DMS53 treated with DMSO at 0.1 percent for 48 hours (cell line): ENCODE measurements at regions not wholly inside any gene's neighbourhood (a gene's known extent, or its start where the extent isn't known, plus 50 kb on each side); places are given as distances from the start of the nearest gene placed in this dataset.

Experiments
- DNase-seq: peaks from one replicate; lab custom pipeline; 2025; ENCODE audit not compliant: unreplicated experiment; lab: John Stamatoyannopoulos, UW

DNA sequence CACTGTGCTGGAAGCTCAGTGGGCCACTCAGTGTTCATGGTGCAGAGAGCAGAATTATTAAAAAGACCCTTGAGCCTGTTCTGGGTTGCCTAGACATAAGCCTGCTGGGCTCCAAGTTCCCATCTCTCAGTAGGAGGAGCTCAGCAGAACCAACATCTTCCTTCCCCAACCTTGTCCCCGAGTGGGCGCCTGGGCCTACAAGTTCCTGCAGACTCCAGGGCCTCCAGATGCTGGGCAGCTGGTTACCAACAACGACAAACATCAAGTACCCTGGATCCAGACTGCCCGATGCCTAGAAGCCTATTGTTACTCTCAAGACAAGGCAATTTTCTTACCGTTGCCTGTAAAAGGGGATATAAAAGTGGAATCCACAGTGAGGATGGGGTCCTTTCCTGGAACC, 214.2 kb downstream of the HAUS1 start:
- DNase-seq: no peak

DNA sequence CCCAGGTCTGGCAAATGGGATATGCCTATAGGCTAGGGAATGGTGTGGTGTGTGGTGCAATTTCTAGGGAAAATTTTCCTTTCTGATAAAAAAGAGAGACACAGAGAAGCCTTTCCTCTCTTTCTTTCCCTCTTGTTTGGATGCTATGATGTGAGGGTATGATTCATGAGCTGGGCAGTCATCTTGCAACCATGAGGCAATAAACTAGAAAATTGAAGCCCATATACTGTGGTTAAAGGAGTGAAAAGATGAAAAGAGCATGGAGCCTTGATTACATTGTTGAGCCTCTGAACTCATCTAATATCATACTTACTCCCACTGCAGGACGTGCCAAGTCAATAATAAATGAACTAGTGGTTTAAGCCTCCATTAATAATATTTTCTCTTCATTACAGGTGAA, 215.6 kb downstream of the HAUS1 start:
- DNase-seq: no peak

DNA sequence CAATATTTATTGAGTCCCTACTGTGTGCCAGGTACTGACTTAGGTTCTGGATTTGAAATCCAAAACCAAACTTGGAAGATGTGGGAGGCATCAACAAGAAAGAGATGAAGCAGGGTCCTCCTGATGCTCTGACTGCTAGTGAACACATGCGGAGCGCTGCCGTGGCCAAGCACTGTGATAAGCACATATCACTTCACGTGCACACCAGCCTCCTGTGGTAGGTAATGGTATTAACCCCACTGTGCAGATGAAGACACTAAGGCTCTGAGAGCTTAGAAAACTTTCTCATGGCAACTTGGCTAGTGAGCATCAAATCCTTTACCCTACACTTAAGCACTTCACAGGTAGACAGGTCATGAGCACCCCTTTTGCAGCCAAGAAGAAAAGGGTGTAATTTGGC, 216.1 kb downstream of the HAUS1 start:
- DNase-seq: no peak

- DNase-seq: no peak
Measured at GRCh38 chr18:46320928-46321711, 216.9 kb downstream of the HAUS1 start.

- no peak for DNase-seq
Measured at GRCh38 chr18:46321955-46322354, 217.8 kb downstream of the HAUS1 start.

DNA sequence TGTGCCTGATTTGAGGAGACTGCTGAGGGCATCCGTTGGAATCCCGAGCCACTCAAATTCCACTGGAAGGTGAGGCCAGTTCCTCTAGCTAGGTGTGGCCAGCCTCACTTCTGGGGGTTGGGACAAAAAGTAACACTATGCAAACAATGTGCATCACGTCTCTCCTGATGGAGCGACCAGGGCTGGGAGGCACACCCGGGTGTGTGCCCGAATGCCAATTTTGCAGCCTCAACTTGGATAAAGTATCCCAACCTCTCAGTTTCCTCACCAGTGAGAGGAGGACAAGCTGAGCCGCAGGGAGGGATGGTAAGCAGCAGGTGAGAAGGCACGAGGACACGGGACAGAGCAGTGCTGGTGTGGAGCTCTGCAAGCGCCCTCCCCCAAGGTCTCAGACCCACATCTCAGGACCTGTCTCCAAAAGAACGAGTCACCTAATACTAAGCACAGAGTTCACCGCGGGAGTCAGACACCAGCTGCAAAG, 218.3 kb downstream of the HAUS1 start:
- DNase-seq: no peak

DNA sequence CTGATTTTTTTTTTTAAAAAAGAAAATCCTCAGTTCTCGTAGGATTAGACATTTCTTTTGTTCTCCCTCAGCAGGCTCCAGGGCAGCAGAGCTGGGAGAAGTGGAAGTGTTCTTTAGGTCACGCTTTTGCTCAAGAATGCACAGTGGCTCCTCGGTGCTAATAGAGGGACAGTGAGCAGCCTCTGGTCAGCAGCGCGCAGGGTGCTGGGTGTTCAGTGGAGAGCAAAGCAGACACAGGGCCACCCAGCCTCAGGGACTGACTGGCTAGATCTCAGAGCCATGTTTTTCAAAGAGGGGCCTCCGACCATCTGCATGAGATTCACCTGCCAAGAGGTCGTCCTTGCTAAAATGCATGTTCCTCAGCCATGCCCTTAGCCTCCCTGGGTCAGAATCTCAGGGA, 218.8 kb downstream of the HAUS1 start:
- no peak for DNase-seq

DNA sequence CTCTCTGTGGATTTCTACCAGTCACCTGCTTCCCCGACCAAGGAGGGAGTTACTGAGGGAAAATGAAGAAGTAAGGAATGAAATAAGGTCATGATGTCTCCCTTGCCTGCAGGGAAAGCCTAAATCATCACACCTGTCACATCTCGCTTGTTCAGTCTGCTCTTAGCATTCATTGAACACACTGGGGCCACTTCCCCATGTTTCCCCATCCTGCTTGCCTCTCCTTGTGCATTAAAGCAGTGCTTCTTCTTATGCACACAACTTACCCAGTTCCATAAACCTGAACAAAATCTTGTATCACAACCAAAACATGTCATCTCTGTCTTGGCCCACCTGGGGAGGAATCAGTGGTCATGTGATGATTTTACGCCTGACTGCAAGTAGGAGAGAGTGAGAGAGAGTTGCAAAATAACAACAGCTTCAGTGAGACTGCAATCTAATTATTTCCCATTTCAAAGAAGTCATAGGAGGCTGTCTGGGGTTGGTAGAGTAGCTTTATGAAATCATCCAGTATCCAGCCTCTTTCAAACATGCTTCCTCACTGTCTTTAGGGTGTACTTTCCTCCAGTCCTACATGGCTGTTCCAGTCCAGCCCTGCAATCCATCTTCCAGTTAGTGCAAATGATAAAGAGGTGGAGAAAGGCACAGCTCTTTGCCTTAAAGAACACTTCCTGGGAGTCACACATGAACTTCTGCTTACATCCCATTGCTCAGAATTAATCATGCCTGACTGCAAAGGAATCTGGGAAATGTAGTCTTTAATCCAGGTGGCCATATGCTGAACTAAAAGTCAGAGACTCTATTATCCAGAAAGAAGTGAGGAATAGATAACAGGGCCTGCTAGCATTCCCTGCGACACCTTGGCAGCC, 220.1 kb downstream of the HAUS1 start:
- DNase-seq: peak; percentile 68

DNA sequence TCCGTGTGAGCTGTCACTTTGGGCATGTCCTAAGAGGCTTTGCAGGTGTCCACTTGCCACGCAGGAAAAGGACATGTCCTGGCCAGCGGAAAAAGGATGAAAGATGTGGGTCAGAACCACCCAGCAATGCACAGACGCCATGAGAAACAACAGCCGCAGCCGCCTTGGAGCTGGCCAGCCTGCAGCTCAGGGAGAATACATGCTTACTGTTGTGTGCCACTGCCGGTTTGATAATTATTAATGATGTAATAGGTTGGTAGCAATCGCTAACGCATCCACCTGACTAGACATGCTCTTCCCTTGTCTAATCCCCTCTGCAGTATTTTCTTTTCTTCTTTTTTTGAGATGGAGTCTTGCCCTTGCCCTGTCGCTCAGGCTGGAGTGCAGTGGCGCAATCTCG, 221.7 kb downstream of the HAUS1 start:
- DNase-seq: no peak

DNA sequence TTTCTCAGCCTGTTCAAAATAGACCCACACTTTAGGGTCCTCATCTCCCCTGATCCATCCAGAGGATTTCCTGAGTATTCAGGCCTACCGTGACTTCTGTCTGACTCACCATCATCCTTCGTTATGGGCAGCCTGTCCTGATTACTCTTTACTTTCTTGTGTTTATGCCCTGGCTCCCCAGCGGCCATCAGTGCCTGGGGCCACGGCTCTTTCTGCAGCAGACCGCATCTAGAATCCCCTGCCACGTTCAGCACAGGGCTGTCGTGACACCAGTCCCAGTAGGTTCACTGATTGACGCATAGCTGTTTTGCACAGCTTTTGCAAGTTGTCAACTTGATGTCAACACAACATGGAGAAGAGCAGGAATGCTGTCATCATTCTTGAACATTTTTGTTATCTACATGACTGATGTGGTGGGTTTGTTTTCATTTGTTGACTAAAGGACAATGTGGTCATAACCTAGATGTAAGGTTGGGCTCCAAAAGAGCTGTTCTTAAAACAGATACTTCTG, 225.6 kb downstream of the HAUS1 start:
- DNase-seq: no peak

GRCh38 chr18:46331316-46331715, 227.1 kb downstream of the HAUS1 start:
- DNase-seq: no peak

DNA sequence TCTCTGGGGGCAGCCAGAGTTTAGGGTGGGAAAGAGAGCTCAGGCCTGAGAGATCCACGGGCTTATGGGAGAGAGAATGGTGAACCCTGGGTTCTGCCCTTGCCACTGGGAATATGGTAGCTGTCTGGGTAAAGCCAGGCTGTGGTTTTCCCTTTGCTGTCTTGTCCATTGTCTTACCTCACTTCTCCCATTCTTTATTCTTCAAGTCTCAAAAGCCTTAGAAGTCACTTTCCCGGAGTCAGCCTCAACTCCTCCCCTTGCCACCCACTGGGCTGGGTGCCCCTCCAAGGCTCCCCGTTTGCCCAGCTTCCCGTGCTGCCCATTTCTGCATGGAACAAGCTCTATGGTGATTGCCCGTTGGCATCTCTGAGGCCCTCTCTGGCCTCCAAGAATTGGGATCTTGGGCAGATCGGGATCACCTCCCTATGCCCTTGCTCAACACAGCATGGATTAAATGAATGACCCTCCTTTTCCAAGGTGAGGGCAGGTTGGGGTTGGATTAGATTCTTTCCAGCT, 228.2 kb downstream of the HAUS1 start:
- DNase-seq: no peak

GRCh38 chr18:46332921-46333341, 228.7 kb downstream of the HAUS1 start:
- DNase-seq: peak; percentile 64

DNA sequence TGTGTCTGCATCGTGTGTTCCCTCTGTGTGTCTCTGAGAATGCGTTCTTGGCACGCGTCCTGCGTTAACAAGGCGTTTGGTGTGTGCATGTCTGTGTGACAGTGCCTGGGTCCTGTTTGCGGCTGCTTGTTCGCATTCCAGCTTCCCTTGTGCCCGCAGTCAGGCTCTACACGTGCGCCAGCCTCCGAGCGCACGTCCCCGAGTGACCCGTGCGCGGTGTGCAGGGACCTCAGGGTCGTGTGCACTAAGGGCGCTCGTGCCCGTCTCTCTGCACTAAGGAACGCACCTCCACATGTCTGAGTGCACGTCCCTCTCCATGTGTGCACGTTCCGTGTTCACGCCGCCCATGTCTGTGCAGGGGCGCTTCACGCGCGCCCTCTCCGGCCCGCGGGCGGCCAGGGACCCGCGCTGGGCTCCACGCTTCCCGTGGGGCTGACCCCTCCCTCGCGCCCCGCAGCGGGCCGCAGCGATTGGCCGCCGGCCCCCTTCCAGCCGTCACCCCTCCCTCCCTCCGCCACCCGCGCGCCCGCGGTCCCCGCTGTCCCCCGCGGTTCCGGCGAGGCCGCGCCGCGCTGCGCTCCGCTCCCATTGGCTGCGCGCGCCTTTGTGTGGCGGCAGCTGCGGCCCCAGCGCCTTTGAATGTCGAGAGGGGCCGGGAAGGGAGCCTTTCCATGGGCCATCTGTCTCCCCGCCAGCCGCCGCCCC, 229.4 kb downstream of the HAUS1 start:
- peak; percentile 64 for DNase-seq

DNA sequence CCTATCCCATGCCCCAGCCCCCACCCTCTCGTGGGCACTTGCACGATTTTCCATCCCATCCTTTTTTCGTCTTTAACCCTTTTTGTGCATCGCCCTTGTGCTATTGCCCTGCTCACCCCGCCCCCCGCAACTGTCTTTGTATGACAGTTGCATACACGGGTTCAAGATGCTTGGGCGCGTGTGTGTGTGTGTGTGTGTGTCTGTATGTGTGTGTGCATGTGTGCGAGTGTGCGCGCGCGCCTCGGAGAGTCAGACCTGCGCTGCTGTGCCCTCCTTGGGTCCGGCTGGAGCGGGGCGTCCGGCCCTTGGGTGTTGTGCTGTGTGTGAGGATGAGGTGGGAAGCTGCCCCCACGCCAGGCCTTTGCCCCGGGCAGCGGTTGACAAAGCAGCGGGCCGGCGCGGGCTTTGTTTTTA, 230.7 kb downstream of the HAUS1 start:
- DNase-seq: no peak

DNA sequence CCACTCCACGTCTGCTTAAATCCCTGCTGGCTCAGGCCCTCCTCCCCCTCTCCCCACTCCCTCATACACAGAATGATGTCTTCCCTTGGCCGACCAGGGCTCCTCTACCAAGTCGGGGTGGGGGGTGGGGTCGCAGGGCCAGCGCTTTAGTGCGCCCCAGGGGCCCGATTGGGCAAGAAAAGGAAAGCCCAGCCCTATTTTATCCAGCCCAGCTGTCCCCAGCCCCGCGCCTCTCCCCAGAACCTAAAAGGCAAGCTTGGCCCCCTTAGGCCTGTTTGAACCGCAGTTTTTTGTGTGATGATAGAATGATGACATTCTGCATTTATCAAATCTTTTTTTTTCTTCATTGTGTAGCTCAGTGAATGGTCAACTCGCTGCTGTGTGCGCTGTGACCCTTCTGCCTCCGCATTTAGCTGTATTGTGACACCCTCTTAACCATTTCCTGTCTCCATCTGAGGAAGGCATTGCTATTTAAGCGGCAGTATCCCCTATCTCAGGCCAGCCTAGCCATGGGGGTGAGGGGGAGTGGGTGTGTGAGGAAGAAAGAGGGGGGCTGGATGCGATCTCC, 231.4 kb downstream of the HAUS1 start:
- no peak for DNase-seq

DNA sequence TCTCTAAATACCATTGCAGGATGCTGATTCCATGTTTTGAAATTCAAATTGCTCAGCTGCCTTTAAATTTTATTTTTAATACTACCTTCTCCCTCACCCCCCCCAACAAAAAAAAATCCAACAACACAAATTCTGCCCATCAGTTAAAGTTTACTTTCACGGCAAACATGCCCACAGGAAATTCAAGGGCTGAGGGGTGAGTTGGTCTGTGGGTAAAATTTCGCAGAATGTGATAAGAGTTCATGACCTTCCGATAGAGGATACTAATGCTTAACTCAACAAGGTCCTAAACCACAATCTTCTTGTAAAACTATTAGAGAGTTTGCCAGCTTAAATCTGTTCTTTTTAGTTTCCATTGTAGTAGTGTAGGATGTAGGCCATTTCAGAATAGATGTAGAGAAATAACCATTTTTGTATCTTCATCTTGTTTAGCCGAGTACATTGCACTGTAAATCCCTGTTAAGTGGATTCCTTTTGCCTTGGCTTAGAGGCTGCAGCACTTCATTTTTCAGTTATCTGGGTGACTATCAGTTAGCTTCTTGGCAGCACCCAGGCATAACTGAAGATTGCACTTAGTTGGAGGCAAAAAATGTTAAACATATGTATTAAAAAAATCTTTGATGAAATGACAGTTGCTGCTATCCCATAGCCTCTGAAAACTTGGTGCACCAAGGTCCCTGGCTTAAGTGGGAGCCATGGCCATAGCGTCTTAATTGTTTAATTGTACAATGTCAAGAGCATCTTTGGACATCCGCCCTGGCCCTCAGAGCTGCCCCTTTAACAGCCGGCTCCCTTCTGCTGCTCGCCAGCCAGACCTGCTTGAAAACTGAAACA, 232.3 kb downstream of the HAUS1 start:
- no peak for DNase-seq

- DNase-seq: no peak
Measured at GRCh38 chr18:46337271-46337670, 233.1 kb downstream of the HAUS1 start.

DNA sequence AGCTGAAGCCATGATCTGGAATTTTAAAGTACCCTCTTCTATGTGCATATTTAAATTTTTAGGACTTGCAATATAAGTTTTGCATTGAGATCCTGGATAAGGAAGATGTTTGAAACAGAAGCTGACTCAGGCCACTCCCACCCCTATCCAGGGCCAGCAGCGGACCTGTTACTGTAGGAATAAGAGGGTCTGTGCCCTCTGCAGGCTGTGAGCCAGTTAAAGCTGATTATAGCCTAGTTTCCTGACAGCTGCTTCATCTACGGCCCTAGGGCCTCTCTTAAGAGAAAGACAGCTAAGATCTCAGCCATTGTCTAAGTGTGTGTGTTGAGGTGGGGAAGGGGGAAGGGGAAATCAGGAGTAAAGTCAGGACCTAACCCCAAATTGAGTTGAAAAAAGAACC, 234.0 kb downstream of the HAUS1 start:
- DNase-seq: no peak

DNA sequence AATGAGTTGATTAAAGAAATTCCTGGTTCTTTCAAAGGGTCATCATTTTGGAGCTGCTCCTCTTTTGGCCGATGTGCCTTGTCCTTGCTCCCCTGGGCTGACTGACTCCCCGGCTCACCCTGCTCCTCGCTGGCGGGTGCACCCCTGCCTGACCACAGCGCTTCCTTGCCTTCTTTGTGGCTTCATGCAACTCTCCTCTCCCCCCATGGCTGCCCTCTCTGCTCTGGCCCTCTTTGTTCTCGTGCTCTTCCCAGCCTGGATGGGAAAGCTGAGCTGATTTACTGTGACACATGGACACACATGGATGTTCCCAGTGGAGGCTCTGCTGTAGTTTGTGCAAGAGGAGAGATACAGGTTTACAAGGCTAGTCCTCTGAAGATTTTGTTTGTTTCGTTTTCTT, 234.6 kb downstream of the HAUS1 start:
- DNase-seq: no peak
